ENCODE measurements at regions not wholly inside any gene's neighbourhood (a gene's known extent, or its start where the extent isn't known, plus 50 kb on each side); places are given as distances from the start of the nearest gene placed in this dataset.

GRCh38 chr7:50952544-50952943 is 169.8 kb upstream of the GRB10 start:
- H3K9me3 Mint-ChIP-seq (ENCODE audit: low read depth): peaks cover 6% of the 10 kb centered on the region
- no peaks in the 10 kb centered on the region for H3K36me3 Mint-ChIP-seq (ENCODE audit: low read depth)
- ChIA-PET POLR2A (no interaction called here), CTCF (interaction anchor here (1.0 kb wide), 1 partner anchor 17 kb away, joined by 3 read pairs; no protein-coding TSS in a partner anchor)
- no peaks in the 10 kb centered on the region for H3K4me1 Mint-ChIP-seq
- ATAC-seq (no peak), DNase-seq (no peak)
- H3K4me3 Mint-ChIP-seq: no peak overlapping the region
- no peak overlapping the region for H3K27ac Mint-ChIP-seq
- no peaks in the 10 kb centered on the region for H3K27me3 Mint-ChIP-seq
- intact Hi-C loops (cut with DNase I, micrococcal nuclease): no loop called here

- ATAC-seq (no peak), DNase-seq (no peak)
- intact Hi-C loops (cut with DNase I, micrococcal nuclease): no loop called here
- H3K27me3 Mint-ChIP-seq: no peaks in the 10 kb centered on the region
- ChIA-PET POLR2A (no interaction called here), CTCF (interaction anchor here (1.0 kb wide), 1 partner anchor 16 kb away, joined by 3 read pairs; no protein-coding TSS in a partner anchor)
- H3K4me1 Mint-ChIP-seq: no peaks in the 10 kb centered on the region
- H3K4me3 Mint-ChIP-seq: no peak overlapping the region
- H3K27ac Mint-ChIP-seq: no peak overlapping the region
- H3K36me3 Mint-ChIP-seq (ENCODE audit: low read depth): no peaks in the 10 kb centered on the region
- peaks cover 6% of the 10 kb centered on the region for H3K9me3 Mint-ChIP-seq (ENCODE audit: low read depth)
Measured at GRCh38 chr7:50952120-50952519, 169.4 kb upstream of the GRB10 start.

GRCh38 chr7:50943482-50943881 is 160.8 kb upstream of the GRB10 start:
- no peak overlapping the region for H3K27ac Mint-ChIP-seq
- DNase-seq: no peak

GRCh38 chr7:50941525-50941924 is 158.8 kb upstream of the GRB10 start:
- no peak overlapping the region for H3K27ac Mint-ChIP-seq
- no peak for DNase-seq
- no peak overlapping the region for H3K4me3 Mint-ChIP-seq
- peaks cover 1% of the 10 kb centered on the region for H3K9me3 Mint-ChIP-seq (ENCODE audit: low read depth)
- intact Hi-C loops (cut with DNase I, micrococcal nuclease): no loop called here
- peaks cover 7% of the 10 kb centered on the region for H3K27me3 Mint-ChIP-seq
- ChIA-PET POLR2A (no interaction called here), CTCF (no interaction called here)
- H3K36me3 Mint-ChIP-seq (ENCODE audit: low read depth): no peaks in the 10 kb centered on the region
- no peak for ATAC-seq
- H3K4me1 Mint-ChIP-seq: no peaks in the 10 kb centered on the region

More at GRCh38 chr7:50943482-50943881, 160.8 kb upstream of the GRB10 start:
- H3K27me3 Mint-ChIP-seq: peaks cover 3% of the 10 kb centered on the region
- ATAC-seq: no peak
- no peaks in the 10 kb centered on the region for H3K4me1 Mint-ChIP-seq
- ChIA-PET CTCF (no interaction called here), POLR2A (no interaction called here)
- no peaks in the 10 kb centered on the region for H3K36me3 Mint-ChIP-seq (ENCODE audit: low read depth)
- H3K9me3 Mint-ChIP-seq (ENCODE audit: low read depth): peaks cover 1% of the 10 kb centered on the region
- intact Hi-C loops (cut with DNase I, micrococcal nuclease): no loop called here
- no peak overlapping the region for H3K4me3 Mint-ChIP-seq

GRCh38 chr7:50940621-50941020 is 157.9 kb upstream of the GRB10 start:
- Mint-ChIP-seq H3K9me3 (ENCODE audit: low read depth) (peaks cover 6% of the 10 kb centered on the region), H3K27me3 (peaks cover 12% of the 10 kb centered on the region), H3K4me3 (no peak overlapping the region), H3K36me3 (ENCODE audit: low read depth) (no peaks in the 10 kb centered on the region), H3K27ac (no peak overlapping the region), H3K4me1 (no peaks in the 10 kb centered on the region)
- ChIA-PET POLR2A (no interaction called here), CTCF (no interaction called here)
- DNase-seq (no peak), ATAC-seq (no peak)
- intact Hi-C loops (cut with DNase I, micrococcal nuclease): no loop called here

- Mint-ChIP-seq H3K36me3 (ENCODE audit: low read depth) (no peaks in the 10 kb centered on the region), H3K27ac (no peak overlapping the region), H3K4me3 (no peak overlapping the region), H3K27me3 (peaks cover 17% of the 10 kb centered on the region), H3K4me1 (no peaks in the 10 kb centered on the region), H3K9me3 (ENCODE audit: low read depth) (peaks cover 6% of the 10 kb centered on the region)
- intact Hi-C loops (cut with DNase I, micrococcal nuclease): no loop called here
- ATAC-seq (no peak), DNase-seq (no peak)
- ChIA-PET POLR2A (no interaction called here), CTCF (no interaction called here)
Measured at GRCh38 chr7:50939021-50939420, 156.3 kb upstream of the GRB10 start.

GRCh38 chr7:50937727-50938126 is 155.0 kb upstream of the GRB10 start:
- DNase-seq (no peak), ATAC-seq (no peak)
- Mint-ChIP-seq H3K27ac (no peak overlapping the region), H3K36me3 (ENCODE audit: low read depth) (no peaks in the 10 kb centered on the region), H3K4me3 (no peak overlapping the region), H3K4me1 (no peaks in the 10 kb centered on the region), H3K27me3 (peaks cover 17% of the 10 kb centered on the region), H3K9me3 (ENCODE audit: low read depth) (peaks cover 6% of the 10 kb centered on the region)
- intact Hi-C loops (cut with DNase I, micrococcal nuclease): no loop called here
- ChIA-PET CTCF (no interaction called here), POLR2A (no interaction called here)

- DNase-seq (no peak), ATAC-seq (no peak)
- Mint-ChIP-seq H3K4me3 (no peak overlapping the region), H3K36me3 (ENCODE audit: low read depth) (no peaks in the 10 kb centered on the region), H3K27me3 (no peaks in the 10 kb centered on the region), H3K9me3 (ENCODE audit: low read depth) (no peaks in the 10 kb centered on the region), H3K27ac (no peak overlapping the region), H3K4me1 (peaks cover 9% of the 10 kb centered on the region)
- ChIA-PET CTCF (no interaction called here), POLR2A (no interaction called here)
- intact Hi-C loops (cut with DNase I, micrococcal nuclease): no loop called here
Measured at GRCh38 chr7:50926049-50926448, 143.4 kb upstream of the GRB10 start.

- POLR2A ChIA-PET: no interaction called here
- DNase-seq (no peak), ATAC-seq (no peak)
- CTCF ChIA-PET: interaction anchor here (0.8 to 1.0 kb wide), 2 partner anchors 218 to 288 kb away, joined by 3 read pairs; no protein-coding TSS in a partner anchor
- Mint-ChIP-seq H3K36me3 (ENCODE audit: low read depth) (no peaks in the 10 kb centered on the region), H3K9me3 (ENCODE audit: low read depth) (no peaks in the 10 kb centered on the region), H3K4me1 (peaks cover 12% of the 10 kb centered on the region), H3K4me3 (no peak overlapping the region), H3K27me3 (peaks cover 2% of the 10 kb centered on the region), H3K27ac (no peak overlapping the region)
- intact Hi-C loops (cut with DNase I, micrococcal nuclease): no loop called here
Measured at GRCh38 chr7:50923476-50923875, 140.8 kb upstream of the GRB10 start.

- Mint-ChIP-seq H3K9me3 (ENCODE audit: low read depth) (no peaks in the 10 kb centered on the region), H3K27ac (no peak overlapping the region), H3K36me3 (ENCODE audit: low read depth) (no peaks in the 10 kb centered on the region), H3K27me3 (peaks cover 2% of the 10 kb centered on the region), H3K4me1 (peaks cover 12% of the 10 kb centered on the region), H3K4me3 (no peak overlapping the region)
- ChIA-PET POLR2A (no interaction called here), CTCF (no interaction called here)
- intact Hi-C loops (cut with DNase I, micrococcal nuclease): no loop called here
- ATAC-seq (peak; percentile 33), DNase-seq (peak; percentile 58)
Measured at GRCh38 chr7:50921114-50921813, 138.6 kb upstream of the GRB10 start.

GRCh38 chr7:50920031-50920635 is 137.4 kb upstream of the GRB10 start:
- Mint-ChIP-seq H3K27ac (no peak overlapping the region), H3K36me3 (ENCODE audit: low read depth) (no peaks in the 10 kb centered on the region), H3K9me3 (ENCODE audit: low read depth) (no peaks in the 10 kb centered on the region), H3K27me3 (peaks cover 2% of the 10 kb centered on the region), H3K4me3 (no peak overlapping the region), H3K4me1 (peaks cover 12% of the 10 kb centered on the region)
- intact Hi-C loops (cut with DNase I, micrococcal nuclease): no loop called here
- ChIA-PET CTCF (interaction anchor here (0.8 kb wide), 2 partner anchors 10 to 222 kb away, joined by 3 read pairs; no protein-coding TSS in a partner anchor), POLR2A (interaction anchor here (0.5 kb wide), 1 partner anchor 88 kb away, joined by 3 read pairs; no protein-coding TSS in a partner anchor)
- no peak for DNase-seq
- no peak for ATAC-seq

- POLR2A ChIA-PET: no interaction called here
- H3K27me3 Mint-ChIP-seq: peaks cover 2% of the 10 kb centered on the region
- no peaks in the 10 kb centered on the region for H3K36me3 Mint-ChIP-seq (ENCODE audit: low read depth)
- CTCF ChIA-PET: no interaction called here
- no peak overlapping the region for H3K27ac Mint-ChIP-seq
- H3K4me3 Mint-ChIP-seq: no peak overlapping the region
- intact Hi-C loops (cut with DNase I, micrococcal nuclease): no loop called here
- no peaks in the 10 kb centered on the region for H3K4me1 Mint-ChIP-seq
- DNase-seq: no peak
- ATAC-seq: no peak
- H3K9me3 Mint-ChIP-seq (ENCODE audit: low read depth): no peaks in the 10 kb centered on the region
Measured at GRCh38 chr7:50915621-50916020, 132.9 kb upstream of the GRB10 start.

All from activated CD4-positive, alpha-beta T cell treated with anti-CD3 and anti-CD28 coated beads for 36 hours (primary cell).